ENCODE measurements at regions not wholly inside any gene's neighbourhood (a gene's known extent, or its start where the extent isn't known, plus 50 kb on each side); places are given as distances from the start of the nearest gene placed in this dataset.

- DNase-seq (ENCODE audit: low spot score): no peak
- Histone ChIP-seq H3K36me3 (ENCODE audit: control insufficient read depth in 4 of 4, insufficient read depth in 3 of 4, low read depth in 1 of 4, low read length in 3 of 4) (no peaks in the 10 kb centered on the region), H3K27me3 (ENCODE audit: control insufficient read depth in 4 of 4, insufficient read depth in 4 of 4, low read length in 3 of 4) (no peaks in the 10 kb centered on the region), H3K9ac (ENCODE audit: low read depth in 1 of 2, low read length in 2 of 2) (no peak overlapping the region), H3K9me3 (ENCODE audit: control insufficient read depth in 4 of 4, low read length in 3 of 4) (no peaks in the 10 kb centered on the region), H3K27ac (ENCODE audit: low read depth in 1 of 2, low read length in 2 of 2) (no peak overlapping the region), H3K4me3 (ENCODE audit: low read depth in 1 of 3, low read length in 3 of 3) (no peak overlapping the region), H3K4me1 (ENCODE audit: control insufficient read depth in 4 of 4, insufficient read depth in 4 of 4, low read length in 3 of 4) (no peaks in the 10 kb centered on the region)
- TF ChIP-seq YY1 (IDR thresholded peaks at IDR 0.05) (no peak), HNF4G (IDR thresholded peaks at IDR 0.05) (no peak), FOXA1 (IDR thresholded peaks at IDR 0.05) (no peak), RXRA (IDR thresholded peaks at IDR 0.05) (no peak), FOXA2 (IDR thresholded peaks at IDR 0.05) (no peak), SP1 (IDR thresholded peaks at IDR 0.05) (no peak), RAD21 (IDR thresholded peaks at IDR 0.05) (no peak), TAF1 (conservative IDR thresholded peaks at IDR 0.05) (no peak), ZBTB33 (IDR thresholded peaks at IDR 0.05) (no peak), REST (IDR thresholded peaks at IDR 0.05) (no peak), EGR1 (IDR thresholded peaks at IDR 0.05; ENCODE audit: low read depth in 2 of 2) (no peak), CTCF (IDR thresholded peaks at IDR 0.05; ENCODE audit: low read depth, low read length, missing input control) (no peak), JUND (IDR thresholded peaks at IDR 0.05) (no peak), ATF3 (IDR thresholded peaks at IDR 0.05) (no peak), NR2F2 (IDR thresholded peaks at IDR 0.05) (no peak), MAX (IDR thresholded peaks at IDR 0.05) (no peak), HNF4A (conservative IDR thresholded peaks at IDR 0.05) (no peak), GABPA (IDR thresholded peaks at IDR 0.05 in 1 of 2, conservative IDR thresholded peaks at IDR 0.05 in 1 of 2) (no peak)
- WGBS: 85% methylated on average over 2 of the region's 2 CpGs
Observed at GRCh38 chr7:32171248-32171647, 101.0 kb upstream of the PDE1C start.
